HG03432 (cell line): ENCODE measurements at regions not wholly inside any gene's neighbourhood (a gene's known extent, or its start where the extent isn't known, plus 50 kb on each side); places are given as distances from the start of the nearest gene placed in this dataset.
"Not testable (repeated sequence)": the region's sequence is repeated elsewhere in the genome, so short reads cannot be mapped to it uniquely, and the experiment has no call there.

Source experiments
- ATAC-seq: cut with Tn5 transposase; IDR thresholded peaks from one replicate; pipeline ENCODE4 v1.9.1; 2021; ENCODE audit warnings: mild to moderate bottlenecking, moderate library complexity; ENCODE audit not compliant: unreplicated experiment

DNA sequence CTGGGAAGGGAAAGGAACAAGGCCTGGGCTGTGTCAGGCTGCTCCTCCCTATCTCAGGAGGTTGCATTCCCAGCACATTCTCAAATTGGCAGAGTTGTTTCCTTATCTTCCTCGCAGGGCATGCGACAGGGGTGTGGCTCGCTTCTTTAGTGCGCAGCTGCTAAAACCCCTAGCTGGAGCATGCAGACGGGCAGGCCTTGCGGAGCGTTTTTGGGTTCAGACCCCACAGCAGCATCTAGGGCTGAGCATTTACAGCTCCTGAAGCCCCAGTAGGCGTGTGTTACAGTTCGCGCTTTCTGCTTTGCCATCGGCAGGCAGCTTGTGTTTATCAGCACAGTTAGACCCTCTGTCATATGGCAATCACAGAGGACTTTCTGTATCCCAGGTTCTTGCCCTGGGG lies 392.4 kb downstream of the TECRL start:
- ATAC-seq, result no peak

DNA sequence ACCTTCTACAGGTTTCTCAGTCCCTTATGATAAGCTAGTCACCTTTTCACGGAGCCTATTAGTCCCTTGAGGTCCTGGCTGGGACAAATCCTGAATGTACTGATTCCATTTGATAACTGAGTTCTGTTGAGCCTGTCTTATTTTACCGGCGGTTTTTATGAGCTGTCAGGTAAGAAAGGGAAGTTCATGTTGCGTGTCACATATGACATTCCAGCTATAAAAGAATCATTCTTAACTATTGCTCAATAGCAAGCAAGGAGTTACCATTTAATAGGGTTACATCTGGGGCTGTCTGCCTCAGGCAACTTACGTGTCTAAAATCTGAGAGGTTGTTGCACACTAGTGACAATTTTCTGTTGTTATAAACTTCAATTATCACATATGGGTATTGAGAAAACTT lies 394.6 kb downstream of the TECRL start:
- no peak for ATAC-seq

DNA sequence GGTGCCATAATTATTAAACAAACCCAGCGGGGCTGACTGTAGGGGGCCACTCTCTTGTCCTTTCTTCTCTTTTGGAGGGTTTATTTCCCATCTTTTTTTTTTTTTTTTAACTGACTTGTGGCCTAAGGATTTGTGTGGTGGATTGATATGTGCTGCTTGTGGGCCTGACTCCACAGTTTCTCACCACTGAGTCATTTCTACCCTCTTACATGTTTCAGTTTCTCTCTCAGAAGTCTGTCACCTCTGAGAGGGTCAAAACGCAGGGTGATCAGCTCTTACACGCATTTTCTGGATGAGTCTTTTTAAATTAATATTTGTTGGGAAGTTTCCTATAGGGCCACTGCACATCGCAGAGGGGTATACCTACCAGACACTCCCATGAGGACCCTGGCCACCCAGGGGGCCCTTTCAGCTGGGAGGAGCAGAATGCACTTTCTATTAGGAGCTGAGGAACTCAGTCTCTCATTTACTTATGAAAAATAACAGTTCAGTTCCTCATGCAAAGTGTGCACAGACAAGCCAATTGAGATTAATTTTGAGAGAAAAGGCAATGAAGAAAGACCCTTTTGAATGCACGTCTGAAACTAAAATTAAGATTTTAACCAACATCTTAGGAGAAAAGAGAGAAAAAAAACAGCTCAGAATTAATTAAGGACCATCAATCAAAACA lies 407.9 kb downstream of the TECRL start:
- ATAC-seq, result peak; percentile 100

DNA sequence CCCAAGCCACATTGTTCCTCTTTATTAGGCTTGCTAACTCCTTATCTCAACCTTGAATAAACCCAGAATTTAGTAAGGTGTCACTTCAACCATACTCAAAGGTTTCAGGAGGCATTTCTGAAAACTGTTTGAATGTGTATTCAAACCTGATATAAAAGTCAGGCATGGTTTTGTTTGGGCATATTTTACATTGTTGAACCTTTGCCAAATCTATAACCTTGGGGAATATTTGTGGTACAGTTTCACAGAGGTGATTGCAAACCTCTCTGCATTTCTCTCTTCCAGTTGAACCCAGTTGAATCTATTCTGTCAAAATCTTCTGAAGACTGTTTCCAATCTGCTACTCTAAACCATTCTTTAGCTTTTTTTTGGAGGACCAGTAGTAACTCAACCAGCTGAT lies 409.0 kb downstream of the TECRL start:
- no peak for ATAC-seq

DNA sequence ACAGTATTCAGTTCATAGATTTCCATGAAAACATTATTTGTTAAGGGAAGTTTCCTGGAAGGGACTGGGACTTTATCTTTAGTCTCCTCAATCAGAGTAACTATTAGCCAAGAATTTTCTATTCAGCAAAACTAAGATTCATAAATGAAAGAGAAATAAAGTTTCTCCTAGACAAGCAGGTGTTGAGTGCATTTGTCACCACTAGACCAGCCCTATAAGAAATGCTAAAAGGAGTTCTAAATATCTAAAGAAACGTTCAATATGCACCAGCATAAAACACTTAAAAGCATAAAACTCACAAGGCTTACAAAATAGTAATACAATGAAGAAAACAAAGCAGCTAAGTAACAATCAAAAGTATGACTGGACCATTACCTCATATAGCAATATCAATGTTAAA lies 423.0 kb downstream of the TECRL start:
- ATAC-seq, result no peak

DNA sequence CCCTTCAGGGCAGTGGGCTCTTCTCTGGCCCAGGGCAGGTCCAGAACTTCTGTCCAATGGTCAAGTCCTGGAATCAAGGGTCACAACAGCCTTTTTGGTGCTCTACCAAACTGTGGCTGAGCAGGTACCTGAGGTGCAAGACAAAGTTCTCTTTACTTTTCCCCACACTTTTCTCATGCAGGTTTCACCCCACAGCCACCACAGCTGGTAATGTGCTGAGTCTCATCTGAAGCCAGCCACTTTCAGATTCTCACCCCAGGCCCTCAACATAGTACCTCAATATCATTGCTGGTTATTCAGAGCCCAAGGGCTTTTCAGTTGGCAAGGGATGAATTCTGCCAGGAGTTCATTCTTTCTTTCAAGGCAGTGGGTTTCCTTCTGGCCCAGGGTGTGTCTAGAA lies 426.0 kb downstream of the TECRL start:
- ATAC-seq, result no peak

DNA sequence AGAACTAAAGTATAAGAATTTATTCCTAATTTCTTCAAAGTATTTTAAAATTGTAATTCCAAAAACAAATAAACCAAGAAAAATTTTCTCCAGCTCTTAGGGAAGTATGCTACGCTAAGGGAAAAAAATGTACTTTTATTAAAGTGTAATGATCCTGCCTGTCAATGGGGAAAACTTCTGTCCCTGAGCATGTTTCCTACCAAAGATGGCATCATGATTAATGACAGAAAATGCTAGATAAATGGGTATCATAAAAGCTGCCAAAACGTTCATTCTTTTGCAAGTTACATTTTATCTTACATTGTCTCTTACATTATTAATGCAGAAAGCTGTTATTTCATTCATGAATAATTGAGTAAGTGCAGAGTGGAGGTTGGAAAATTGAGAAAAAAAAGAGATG lies 443.4 kb downstream of the TECRL start:
- ATAC-seq, result no peak

DNA sequence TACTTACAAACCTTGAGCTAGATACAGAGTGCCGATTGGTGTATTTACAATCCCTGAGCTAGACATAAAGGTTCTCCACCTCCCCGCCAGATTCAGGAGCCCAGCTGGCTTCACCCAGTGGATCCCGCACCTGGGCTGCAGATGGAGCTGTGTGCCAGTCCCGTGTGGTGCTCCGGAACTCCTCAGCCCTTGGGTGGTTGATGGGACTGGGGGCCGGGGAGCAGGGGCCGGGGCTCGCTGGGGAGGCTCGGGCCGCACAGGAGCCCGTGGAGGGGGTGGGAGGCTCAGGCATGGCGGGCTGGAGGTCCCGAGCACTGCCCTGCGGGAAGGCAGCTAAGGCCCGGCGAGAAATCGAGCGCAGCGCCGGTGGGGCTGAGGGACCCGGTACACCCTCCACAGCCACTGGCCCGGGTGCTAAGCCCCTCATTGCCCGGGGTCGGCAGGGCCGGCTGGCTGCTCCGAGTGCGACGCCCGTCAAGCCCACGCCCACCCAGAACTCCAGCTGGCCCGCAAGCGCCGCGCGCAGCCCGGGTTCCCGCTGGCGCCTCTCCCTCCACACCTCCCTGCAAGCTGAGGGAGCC lies 466.5 kb downstream of the TECRL start:
- ATAC-seq, result not testable (repeated sequence)

DNA sequence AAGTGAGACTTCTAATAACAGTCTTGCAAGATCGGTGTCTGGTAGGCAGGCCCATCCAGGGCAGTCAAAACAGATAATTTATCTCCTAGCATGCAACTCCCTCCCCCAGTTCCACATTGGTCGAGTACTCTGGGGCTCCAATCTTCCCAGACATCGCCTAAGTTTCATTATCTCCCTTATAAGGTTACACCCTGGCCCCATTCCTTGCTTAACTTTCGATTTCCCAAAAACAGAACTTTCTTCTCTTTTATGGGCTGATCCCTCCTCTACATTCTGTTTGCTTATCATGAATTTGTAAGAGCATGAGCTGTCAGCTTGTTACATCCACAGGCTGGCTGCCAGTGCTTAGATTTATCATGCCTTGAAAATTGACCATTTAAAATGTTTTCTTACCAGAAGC lies 471.3 kb downstream of the TECRL start:
- ATAC-seq, result no peak

DNA sequence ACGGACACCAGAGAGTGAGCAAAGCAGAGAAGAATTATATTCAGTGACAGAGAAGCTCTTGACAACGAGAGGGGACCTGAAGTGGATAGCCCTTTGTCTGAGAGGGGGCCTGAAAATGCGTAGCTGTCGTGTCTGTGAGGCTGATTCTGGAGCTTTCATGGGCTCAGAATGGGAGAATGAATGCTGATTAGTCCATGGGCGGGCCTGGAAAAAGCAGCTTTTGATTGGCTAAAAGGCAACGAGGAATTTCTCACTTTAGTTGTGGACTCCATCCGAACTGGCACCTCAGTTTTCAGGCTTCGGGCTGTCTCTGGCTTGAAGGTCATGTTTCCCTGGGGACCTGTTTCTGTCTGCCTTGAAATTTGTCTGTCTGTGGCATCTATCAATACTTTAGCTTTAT lies 487.1 kb downstream of the TECRL start:
- ATAC-seq, result no peak

DNA sequence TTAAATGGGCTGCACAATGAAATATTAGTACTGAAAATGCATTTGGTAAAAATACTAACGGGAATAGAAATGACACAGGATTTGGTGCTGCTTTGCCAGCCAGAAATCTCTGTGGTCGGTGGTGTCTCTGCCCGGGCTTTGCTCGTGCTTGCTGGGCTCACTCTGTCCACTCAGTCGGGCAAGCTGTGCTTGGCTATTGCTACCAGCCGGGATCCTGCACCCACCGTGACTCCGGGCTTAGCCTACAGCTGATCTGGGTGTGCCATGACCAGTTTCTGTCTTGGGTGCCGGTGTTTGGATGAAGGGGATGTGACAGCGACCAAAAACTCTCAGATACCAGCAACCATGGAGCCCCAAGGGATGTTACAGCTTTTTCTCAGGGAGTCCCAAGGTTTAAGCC lies 487.7 kb downstream of the TECRL start:
- no peak for ATAC-seq

DNA sequence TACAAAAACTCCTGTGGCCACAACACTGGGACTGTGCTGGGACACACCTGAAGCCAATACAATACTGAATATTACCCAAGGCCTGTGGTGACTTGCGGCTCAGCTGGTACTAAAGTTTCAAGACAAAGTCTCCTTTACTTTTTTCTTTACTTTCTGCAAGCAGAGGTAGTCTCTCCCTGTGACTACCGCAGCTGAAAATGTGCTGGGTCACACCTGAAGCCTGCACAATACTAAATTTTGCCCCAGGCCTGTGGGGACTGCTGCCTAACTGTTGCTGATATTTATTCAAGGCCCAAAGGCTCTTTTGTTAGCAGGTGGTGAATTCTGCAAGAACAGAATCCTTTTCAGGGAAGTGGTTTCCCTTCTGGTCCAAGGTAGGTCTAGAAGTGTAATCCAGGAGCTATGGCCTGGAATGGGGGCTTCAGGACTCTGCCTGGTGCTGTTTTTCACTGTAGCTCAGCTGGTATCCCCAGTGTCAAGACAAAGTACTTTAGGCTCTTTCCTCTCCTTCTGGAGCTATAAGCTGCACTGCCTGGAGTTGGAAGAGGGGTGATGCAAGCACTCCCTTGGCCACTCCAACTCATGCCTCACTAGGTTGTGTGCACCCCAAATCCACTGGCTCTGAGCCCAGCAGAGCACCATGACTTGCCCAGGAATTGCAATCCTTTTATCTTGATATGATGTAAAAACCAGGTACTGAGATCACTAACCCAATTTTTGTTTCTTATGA lies 489.4 kb downstream of the TECRL start:
- no peak for ATAC-seq

DNA sequence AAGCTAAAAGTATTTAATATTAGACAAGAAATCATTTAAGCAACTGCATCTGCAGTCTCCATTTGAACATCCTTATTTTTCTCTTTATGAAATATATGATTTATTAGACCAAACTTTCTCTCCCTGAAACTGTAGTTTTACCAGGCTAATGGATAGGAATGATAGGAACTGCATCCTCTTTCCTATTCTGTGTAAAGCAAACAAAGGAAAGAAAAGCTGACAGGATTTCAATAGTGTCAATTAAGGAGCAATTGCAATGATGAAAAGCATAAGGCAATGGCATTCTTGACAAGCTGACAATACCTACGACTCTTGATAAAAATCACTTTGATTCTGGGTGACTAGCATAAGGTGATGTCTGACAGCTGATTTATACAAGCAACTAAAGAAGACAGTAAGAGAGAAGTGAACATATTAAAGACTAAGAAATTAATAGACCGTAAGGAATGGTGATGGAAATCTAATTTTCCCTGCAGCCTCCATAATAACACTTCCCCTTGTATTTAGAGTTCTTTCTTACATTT lies 502.5 kb downstream of the TECRL start:
- ATAC-seq, result no peak

DNA sequence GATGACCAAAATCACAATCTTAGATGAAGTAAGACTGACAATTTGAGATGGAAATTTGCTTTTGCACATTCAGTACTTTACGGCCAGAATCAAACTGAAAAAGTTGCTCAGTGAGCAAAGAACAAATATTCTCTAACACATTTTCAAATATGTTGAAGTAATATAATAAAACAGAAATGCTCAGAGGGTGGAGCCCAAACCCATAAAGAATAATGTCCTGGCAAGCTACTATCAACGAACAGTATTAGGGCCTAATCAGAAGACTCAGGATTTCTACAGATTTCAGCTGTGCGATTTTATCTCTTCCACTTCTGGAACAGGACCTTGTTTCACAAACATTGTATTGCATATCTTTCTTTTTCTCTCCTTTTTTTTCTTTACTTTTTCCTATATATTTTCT lies 505.0 kb downstream of the TECRL start:
- no peak for ATAC-seq

DNA sequence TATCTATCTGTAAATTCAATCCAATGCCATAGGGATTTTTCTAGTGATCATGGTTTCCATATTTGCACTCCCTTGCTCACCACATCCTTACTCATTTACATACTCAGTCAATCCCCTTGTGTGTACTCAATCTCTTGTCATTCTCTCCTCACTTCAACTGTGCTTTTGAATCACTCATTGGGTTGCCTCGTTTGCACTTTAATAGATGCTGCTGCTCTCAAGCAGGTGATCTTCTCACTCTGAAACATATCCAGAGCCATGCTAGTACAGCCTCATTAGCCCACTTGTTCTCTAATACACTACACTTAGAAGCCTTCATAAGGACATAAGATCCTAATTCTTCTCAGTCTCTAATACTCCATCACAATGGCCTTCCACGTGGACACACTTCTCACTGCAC lies 507.9 kb downstream of the TECRL start:
- no peak for ATAC-seq

DNA sequence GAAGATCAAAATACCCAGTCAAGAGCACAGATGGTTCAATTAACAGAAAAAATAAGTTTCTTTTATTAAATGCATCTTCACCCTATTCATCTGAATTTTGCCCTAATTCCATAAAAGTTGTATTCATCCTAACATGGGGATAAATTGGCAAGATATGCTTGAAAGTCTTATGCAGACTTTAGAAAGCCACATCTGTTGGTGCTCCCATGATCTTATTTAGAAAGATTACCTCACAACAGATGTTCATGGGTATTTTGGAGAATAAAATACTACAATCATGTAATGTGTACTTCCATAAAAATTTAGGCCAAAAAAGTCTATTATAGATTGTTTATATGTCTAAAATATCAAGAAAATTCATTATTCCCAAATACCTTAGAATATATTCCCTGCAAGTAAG lies 510.3 kb downstream of the TECRL start:
- no peak for ATAC-seq

DNA sequence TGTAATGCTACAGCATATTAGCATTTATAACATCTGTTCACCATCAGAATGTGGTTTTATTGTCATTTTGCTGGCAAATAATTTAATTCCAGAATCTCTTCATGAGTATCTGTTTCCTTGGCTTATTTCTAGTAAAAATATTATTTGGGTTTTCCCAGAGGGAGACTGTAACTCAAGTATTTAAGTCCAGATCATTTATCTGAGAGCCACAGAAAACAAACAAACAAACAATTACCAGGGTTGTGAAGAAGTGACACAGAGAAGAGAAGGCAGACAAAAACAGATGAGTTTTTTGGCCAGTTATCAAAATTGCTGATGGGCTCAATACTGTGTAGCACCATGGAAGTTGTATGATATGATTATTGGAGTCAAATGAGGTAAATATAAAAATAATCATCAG lies 515.1 kb downstream of the TECRL start:
- no peak for ATAC-seq

DNA sequence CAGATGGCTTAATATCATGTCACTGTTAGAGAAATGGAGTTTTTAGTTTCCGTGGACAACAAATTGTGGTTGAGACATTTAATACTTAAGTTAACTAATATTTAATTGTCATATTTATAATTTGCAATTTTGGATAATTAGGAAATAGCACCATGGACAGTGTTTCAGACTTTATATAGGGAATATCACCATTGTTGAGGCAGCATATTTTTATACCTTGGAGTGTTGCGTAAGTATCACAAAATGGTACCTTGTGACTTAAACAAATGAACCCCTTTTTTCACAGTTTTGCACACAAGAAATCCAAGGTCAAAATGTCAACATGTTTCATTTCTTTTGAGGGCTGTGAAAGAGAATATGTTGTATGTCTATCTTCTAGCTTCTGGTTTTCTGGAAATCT lies 539.9 kb downstream of the TECRL start:
- no peak for ATAC-seq

DNA sequence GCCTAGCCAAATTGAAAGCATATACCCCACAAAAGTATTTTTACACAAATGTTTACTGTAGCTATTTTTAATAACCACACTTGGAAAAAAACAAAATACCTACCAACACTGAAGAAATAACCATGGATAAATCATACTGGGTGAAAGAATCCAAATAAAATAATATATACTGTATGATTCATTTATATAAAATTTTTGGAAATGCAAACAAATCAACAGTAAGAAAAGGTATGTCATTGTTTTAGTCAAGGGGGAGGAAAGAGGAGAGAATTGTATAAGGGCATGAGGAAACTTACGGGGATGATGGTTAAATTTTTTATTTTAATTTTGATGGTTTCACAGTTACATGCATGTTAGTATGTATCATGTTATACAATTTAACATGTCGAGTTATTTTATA lies 557.8 kb downstream of the TECRL start:
- no peak for ATAC-seq

DNA sequence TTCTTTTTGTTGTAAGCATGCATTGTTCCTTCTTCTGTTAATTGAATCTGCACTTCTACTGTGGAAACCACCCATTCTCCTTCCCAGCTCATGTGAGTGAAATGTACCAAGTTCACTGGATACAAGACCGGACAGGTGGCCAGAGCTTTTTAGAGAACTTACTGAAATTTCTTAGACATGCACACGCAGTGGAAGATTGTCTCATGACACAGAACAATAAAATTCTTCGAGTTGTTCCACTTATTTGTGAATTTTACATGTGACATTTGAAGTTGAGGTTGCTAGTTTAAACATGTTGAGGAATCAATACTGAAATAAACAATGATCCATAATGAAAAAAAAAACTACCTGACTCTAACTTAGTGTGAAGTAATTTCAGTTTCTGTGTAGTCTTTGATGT lies 568.0 kb downstream of the TECRL start:
- no peak for ATAC-seq

DNA sequence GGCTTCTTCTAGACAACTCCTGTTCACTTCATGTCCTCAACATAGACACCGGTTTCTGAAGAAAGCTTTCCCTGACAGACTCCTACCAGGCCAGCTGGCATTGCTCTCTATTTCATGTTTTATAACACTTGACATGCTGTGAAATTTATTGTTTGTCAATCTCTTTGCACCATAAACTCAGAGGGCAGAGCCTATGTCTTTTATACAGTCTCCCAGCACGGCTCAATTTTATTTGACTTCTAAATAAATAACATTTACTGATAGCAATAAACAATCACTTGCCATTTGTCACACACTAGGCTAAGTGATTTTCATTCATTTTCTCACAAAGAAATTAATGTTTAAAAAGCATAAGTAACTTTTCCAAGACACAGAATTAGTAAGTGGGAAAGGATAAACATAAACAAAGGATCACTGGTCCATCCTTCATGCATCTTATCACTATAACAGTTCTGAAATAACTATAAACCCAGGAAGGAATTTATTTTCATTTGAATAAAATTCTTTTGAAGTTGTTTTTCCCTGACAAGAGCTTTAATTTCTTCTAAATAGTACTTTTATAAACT lies 577.6 kb downstream of the TECRL start:
- ATAC-seq, result no peak
